ENCODE measurements at regions not wholly inside any gene's neighbourhood (a gene's known extent, or its start where the extent isn't known, plus 50 kb on each side); places are given as distances from the start of the nearest gene placed in this dataset.
"Not testable (repeated sequence)": the region's sequence is repeated elsewhere in the genome, so short reads cannot be mapped to it uniquely, and the experiment has no call there.

DNA sequence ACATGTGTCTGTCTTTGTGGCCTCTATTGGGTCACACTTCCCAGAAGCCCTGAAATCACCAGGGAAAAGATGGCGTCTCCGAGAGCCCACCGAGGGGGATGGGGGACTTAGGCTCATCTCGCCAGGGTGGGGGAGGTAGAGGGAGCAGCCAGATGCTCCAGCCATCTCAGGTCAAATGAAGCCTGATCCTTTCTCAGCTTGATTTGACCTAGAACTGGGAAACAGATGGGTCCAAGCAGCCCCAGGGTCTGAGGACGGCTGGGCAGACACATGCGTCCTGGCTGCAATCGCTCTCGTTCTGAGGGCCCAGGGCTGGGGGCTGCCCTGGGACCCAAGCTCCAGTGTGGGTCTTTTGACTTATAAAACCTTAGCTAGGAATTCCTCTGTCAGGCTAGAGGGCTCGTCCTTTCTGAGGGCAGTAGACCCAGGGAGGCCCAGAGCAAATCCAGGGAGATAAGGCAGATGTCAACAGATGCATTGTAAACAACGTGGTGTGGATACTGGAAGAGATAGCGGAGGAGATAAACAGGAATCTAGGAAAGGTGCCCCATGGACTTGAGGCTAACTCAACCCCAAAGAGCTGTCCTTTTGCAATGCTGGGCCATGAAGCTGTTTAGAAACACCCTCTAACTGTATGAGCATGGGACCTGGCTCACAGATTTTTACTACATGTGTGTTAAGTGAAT lies 127.7 kb downstream of the MYCN start:
- TF ChIP-seq, protein P1, sequence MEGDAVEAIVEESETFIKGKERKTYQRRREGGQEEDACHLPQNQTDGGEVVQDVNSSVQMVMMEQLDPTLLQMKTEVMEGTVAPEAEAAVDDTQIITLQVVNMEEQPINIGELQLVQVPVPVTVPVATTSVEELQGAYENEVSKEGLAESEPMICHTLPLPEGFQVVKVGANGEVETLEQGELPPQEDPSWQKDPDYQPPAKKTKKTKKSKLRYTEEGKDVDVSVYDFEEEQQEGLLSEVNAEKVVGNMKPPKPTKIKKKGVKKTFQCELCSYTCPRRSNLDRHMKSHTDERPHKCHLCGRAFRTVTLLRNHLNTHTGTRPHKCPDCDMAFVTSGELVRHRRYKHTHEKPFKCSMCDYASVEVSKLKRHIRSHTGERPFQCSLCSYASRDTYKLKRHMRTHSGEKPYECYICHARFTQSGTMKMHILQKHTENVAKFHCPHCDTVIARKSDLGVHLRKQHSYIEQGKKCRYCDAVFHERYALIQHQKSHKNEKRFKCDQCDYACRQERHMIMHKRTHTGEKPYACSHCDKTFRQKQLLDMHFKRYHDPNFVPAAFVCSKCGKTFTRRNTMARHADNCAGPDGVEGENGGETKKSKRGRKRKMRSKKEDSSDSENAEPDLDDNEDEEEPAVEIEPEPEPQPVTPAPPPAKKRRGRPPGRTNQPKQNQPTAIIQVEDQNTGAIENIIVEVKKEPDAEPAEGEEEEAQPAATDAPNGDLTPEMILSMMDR (IDR thresholded peaks at IDR 0.05; ENCODE audit: low read depth, low read length, missing control alignments): no peak
- no peak for DNase-seq (ENCODE audit: low read depth)
- no peak overlapping the region for H3K4me3 ChIP-seq (ENCODE audit: low read depth, low read length)

GRCh38 chr2:16067444-16067843 lies 127.1 kb downstream of the MYCN start:
- TF ChIP-seq, protein P1 (IDR thresholded peaks at IDR 0.05; ENCODE audit: low read depth, low read length, missing control alignments): no peak
- DNase-seq (ENCODE audit: low read depth): no peak
- H3K4me3 ChIP-seq (ENCODE audit: low read depth, low read length): no peak overlapping the region

DNA sequence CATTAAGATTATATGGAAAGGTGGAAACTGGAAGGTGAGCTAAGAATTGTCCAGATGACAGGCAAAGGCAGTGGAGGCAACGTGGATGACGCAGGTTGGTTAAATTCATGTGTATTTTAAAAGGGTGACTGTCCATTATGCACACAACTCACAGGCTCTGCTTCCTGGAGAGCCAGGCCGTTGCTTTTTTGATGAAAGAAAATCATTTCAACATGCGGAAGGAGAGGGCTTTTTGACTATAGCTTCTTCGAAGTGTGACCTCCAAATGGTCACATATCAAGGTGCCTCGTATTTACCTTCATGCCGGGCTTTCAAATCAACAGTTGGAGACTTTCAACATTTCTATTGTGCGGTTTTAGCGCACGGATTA lies 126.7 kb downstream of the MYCN start:
- H3K4me3 ChIP-seq (ENCODE audit: low read depth, low read length): no peak overlapping the region
- TF ChIP-seq, protein P1 (IDR thresholded peaks at IDR 0.05; ENCODE audit: low read depth, low read length, missing control alignments): no peak
- DNase-seq (ENCODE audit: low read depth): no peak

- DNase-seq (ENCODE audit: low read depth): no peak
- H3K4me3 ChIP-seq (ENCODE audit: low read depth, low read length): no peak overlapping the region
- TF ChIP-seq, protein P1 (IDR thresholded peaks at IDR 0.05; ENCODE audit: low read depth, low read length, missing control alignments): no peak
These were observed 126.1 kb downstream of the MYCN start for GRCh38 chr2:16066261-16067036.

DNA sequence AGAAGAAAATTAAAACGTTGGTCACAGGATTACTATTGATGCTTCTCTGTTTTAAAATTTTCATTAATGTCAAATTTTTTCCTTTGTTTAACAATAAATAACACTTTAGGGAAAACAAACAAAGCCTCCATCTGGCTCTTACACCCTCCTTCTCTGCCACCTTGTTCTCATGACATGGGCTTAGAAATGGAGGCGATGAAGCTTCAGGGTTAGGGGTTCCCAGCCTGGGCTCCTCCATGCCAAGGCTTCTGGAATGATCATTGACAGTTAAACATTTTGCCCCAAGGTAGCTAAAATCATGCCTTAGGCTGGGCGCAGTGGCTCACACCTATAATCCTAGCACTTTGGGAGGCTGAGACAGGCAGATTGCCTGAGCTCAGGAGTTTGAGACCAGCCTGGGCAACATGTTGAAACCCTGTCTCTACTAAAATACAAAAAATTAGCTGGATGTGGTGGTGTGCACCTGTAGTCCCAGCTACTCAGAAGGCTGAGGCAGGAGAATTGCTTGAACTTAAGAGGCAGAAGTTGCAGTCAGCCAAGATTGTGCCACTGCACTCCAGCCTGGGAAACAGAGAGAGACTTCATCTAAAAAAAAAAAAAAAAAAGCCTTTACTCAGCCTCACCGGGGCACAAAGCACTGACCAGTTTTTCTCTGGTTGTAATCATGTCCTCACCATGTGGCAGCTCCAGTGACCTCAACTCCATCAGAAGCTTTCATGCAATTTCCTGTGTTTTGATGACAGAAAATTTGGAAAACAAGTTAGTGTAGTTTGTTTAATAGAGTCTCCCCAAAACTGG lies 125.1 kb downstream of the MYCN start:
- not testable (repeated sequence) for DNase-seq (ENCODE audit: low read depth); H3K4me3 ChIP-seq (ENCODE audit: low read depth, low read length)

DNA sequence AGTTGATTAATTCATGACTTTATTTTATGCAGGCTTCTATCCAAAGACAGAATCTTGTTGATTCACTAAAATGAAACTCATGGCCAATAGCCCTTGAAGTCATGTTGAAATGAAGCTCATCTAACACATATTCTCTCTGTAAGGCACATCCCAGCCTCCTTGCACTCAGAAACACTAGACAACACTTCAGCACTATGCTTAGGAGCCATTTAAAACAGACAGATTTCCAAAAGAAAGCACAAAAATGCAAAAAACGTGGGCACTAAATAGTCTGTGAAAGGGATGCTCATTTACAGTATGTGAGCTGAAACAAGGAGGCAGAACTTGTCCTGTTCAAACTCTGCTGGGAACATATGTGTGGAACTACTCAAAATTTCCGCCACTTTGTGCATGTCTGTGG lies 124.4 kb downstream of the MYCN start:
- DNase-seq (ENCODE audit: low read depth): no peak
- no peak overlapping the region for H3K4me3 ChIP-seq (ENCODE audit: low read depth, low read length)
- TF ChIP-seq, protein P1 (IDR thresholded peaks at IDR 0.05; ENCODE audit: low read depth, low read length, missing control alignments): no peak

GRCh38 chr2:16063955-16064633 lies 123.7 kb downstream of the MYCN start:
- TF ChIP-seq, protein P1 (IDR thresholded peaks at IDR 0.05; ENCODE audit: low read depth, low read length, missing control alignments): no peak
- no peak overlapping the region for H3K4me3 ChIP-seq (ENCODE audit: low read depth, low read length)
- no peak for DNase-seq (ENCODE audit: low read depth)

Measured in GM12864 (cell line).